ENCODE measurements at regions not wholly inside any gene's neighbourhood (a gene's known extent, or its start where the extent isn't known, plus 50 kb on each side); places are given as distances from the start of the nearest gene placed in this dataset.

DNA sequence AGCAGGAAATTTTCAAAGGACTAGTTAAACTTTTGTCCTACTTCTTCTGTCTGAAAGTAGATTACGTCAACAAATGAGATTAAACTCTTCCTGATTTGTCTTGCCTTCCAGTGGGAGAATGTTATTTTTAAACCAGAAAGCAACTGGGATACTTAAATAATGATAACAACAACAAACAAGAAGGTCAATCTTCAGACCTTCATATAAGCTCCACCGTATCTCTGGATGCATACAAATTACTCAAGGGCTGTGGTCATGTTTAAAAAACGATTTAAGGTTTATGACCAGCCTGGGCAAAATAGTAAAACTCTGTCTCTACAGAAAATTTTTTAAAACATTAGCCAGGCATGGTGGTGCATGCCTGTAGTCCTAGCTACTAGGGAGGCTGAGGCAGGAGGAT lies 145.3 kb upstream of the NPHP3 start:
- TF ChIP-seq, protein P1, sequence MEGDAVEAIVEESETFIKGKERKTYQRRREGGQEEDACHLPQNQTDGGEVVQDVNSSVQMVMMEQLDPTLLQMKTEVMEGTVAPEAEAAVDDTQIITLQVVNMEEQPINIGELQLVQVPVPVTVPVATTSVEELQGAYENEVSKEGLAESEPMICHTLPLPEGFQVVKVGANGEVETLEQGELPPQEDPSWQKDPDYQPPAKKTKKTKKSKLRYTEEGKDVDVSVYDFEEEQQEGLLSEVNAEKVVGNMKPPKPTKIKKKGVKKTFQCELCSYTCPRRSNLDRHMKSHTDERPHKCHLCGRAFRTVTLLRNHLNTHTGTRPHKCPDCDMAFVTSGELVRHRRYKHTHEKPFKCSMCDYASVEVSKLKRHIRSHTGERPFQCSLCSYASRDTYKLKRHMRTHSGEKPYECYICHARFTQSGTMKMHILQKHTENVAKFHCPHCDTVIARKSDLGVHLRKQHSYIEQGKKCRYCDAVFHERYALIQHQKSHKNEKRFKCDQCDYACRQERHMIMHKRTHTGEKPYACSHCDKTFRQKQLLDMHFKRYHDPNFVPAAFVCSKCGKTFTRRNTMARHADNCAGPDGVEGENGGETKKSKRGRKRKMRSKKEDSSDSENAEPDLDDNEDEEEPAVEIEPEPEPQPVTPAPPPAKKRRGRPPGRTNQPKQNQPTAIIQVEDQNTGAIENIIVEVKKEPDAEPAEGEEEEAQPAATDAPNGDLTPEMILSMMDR (conservative IDR thresholded peaks at IDR 0.05; ENCODE audit: low read depth, low read length) = no peak
- TF ChIP-seq EZH2phosphoT487 (IDR thresholded peaks at IDR 0.05; ENCODE audit: borderline replicate concordance, low read length) = no peak
- TF ChIP-seq EZH2 (IDR thresholded peaks at IDR 0.05; ENCODE audit: low read length, unreplicated experiment) = no peak
